ENCODE measurements at regions not wholly inside any gene's neighbourhood (a gene's known extent, or its start where the extent isn't known, plus 50 kb on each side); places are given as distances from the start of the nearest gene placed in this dataset.
"Not testable (repeated sequence)": the region's sequence is repeated elsewhere in the genome, so short reads cannot be mapped to it uniquely, and the experiment has no call there.

DNA sequence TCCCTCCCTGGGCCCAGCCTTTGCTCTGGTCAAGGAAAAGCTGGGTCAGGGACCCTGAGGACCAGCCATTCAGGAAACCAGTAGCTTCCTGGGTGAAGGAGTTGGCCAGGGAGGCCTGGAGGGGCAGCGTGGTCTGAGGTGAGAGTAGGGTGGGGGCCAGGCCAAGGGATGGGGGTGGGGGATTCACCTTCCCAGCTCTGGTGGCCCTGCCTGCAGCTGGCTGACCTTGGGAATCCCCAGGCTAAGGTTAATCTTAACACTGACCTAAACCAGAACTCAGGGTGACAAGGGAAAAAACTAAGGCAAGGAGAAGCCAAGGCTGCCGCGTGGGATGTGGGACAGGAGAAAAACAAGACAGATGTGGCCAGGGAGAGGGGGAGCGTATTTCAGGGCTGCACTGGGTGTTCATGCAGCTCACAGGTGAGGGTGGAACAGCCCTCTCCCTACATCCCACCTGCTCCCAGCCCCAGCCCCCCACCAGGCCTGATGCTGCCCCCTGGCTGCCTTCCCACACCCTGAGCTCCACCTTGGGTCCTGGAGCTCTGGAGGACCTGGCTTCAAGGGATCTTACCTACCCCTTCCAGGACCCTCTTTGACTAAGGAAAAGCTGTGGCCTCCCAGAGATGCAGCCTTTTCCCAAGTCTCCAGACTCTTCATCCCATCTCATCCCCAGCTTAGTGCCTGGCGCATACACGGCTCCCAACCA, 132.7 kb upstream of the GRK3 start:
- not testable (repeated sequence) for H3K4me3 ChIP-seq (ENCODE audit: low read length); H3K9me3 ChIP-seq (replicated peaks; ENCODE audit: low read length); H3K4me2 ChIP-seq (ENCODE audit: low read length); H3K9ac ChIP-seq (ENCODE audit: low read depth, low read length); H3K36me3 ChIP-seq (ENCODE audit: insufficient read depth, low read length); H3K4me1 ChIP-seq (ENCODE audit: control insufficient read depth, insufficient read depth, low read length)
- H3K27me3 ChIP-seq (ENCODE audit: control insufficient read depth, insufficient read depth, low read length), result peaks cover 11% of the 10 kb centered on the region

DNA sequence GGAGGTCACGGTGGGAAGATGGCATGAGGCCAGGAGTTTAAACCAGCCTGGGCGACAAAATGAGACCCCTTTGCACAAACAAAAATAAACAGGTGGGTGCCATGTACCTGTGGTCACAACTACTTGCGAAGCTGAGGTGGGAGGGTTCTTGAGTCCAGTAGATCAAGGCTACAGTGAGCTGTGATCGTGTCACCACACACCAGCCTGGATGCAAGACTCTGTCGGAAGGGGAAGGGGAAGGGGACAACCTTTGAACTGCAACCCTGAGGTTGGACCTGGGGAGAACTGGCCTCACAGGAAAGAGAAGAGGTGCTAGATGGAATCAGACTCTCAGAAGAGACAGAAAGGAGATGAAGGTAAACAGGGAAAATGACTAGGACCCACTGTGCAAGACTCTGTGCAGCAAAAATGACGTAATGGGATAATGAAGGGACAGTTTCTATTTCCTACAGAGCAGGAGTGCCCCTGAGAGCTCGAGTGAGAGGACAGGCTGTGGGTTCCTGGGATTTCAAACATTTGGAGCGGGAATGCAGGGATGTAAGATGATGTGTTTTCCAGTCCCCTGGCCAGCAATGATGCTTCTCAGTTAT, 131.0 kb upstream of the GRK3 start:
- not testable (repeated sequence) for H3K4me1 ChIP-seq (ENCODE audit: control insufficient read depth, insufficient read depth, low read length); H3K4me2 ChIP-seq (ENCODE audit: low read length); H3K9me3 ChIP-seq (replicated peaks; ENCODE audit: low read length); H3K4me3 ChIP-seq (ENCODE audit: low read length); H3K36me3 ChIP-seq (ENCODE audit: insufficient read depth, low read length); H3K9ac ChIP-seq (ENCODE audit: low read depth, low read length); H3K27me3 ChIP-seq (ENCODE audit: control insufficient read depth, insufficient read depth, low read length)

DNA sequence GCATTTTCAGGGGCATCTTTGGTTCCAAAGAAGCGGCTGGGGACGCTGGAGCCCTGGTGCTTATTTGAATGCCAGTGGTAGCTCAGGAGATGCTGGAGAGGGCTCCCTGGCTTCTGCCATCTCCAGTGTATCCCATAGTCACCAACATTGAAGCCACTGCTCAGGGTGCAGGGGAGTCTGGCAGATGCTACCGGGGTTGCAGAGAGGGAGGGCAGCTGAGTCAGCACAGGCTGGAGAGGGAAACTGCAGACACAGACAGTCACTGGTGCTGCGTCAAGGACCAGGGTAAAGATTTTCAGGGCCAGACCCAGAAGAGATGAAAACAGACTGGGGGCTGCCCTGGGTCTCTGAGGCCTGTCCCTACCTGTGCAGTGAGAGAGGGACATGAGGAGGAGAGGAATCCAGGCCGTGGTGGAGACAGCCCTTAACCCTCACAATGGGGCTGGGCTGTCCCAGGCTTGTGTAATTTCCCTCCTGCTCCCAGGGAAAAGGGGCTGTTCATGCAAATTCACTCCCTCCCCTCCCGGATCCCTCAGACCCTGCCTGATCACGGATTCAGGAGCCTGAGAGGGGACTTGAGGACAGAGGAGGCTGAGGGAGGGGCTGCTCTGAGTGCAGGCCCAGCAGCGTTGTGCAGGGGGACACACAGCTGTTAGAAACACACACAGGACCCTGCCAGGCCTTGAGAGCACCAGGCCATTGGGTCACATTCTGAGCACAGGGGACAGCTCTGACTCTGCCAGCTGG, 126.9 kb upstream of the GRK3 start:
- peaks cover 8% of the 10 kb centered on the region for H3K27me3 ChIP-seq (ENCODE audit: control insufficient read depth, insufficient read depth, low read length)
- H3K4me3 ChIP-seq (ENCODE audit: low read length), result no peak overlapping the region
- no peaks in the 10 kb centered on the region for H3K4me1 ChIP-seq (ENCODE audit: control insufficient read depth, insufficient read depth, low read length)
- no peak overlapping the region for H3K9ac ChIP-seq (ENCODE audit: low read depth, low read length)
- no peak overlapping the region for H3K4me2 ChIP-seq (ENCODE audit: low read length)
- no peaks in the 10 kb centered on the region for H3K36me3 ChIP-seq (ENCODE audit: insufficient read depth, low read length)
- no peaks in the 10 kb centered on the region for H3K9me3 ChIP-seq (replicated peaks; ENCODE audit: low read length)

DNA sequence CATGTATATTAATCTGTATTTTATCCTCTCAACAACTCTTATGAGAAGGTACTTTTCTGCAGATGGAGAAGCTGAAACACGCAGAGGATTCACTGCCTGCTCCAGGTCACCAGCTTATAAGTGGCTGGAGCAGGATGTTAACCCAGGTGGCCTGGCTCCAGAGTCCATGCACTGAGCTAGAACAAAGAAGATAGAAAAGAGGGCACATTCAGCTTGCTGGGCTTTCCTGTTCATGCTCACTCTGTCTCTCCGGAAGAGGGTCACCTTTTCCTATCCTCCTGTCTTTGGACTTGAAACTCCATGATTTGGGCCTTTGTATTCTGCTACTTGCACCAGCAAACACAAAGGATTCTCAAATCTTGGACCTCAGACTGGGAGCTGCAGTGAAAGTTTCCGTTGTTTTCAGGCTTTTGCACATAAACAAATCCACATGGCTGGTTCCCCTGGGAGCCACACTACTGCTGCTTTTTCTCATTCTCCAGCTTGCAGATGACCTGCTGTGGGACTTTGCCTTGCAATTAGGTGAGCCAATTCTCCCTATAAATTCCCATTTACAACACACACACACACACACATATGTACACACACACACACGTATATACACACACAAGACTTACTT, 117.3 kb upstream of the GRK3 start:
- no peaks in the 10 kb centered on the region for H3K27me3 ChIP-seq (ENCODE audit: control insufficient read depth, insufficient read depth, low read length)
- H3K9ac ChIP-seq (ENCODE audit: low read depth, low read length), result no peak overlapping the region
- peaks cover 23% of the 10 kb centered on the region for H3K4me1 ChIP-seq (ENCODE audit: control insufficient read depth, insufficient read depth, low read length)
- no peak overlapping the region for H3K4me2 ChIP-seq (ENCODE audit: low read length)
- no peaks in the 10 kb centered on the region for H3K9me3 ChIP-seq (replicated peaks; ENCODE audit: low read length)
- H3K36me3 ChIP-seq (ENCODE audit: insufficient read depth, low read length), result no peaks in the 10 kb centered on the region
- H3K4me3 ChIP-seq (ENCODE audit: low read length), result no peak overlapping the region

DNA sequence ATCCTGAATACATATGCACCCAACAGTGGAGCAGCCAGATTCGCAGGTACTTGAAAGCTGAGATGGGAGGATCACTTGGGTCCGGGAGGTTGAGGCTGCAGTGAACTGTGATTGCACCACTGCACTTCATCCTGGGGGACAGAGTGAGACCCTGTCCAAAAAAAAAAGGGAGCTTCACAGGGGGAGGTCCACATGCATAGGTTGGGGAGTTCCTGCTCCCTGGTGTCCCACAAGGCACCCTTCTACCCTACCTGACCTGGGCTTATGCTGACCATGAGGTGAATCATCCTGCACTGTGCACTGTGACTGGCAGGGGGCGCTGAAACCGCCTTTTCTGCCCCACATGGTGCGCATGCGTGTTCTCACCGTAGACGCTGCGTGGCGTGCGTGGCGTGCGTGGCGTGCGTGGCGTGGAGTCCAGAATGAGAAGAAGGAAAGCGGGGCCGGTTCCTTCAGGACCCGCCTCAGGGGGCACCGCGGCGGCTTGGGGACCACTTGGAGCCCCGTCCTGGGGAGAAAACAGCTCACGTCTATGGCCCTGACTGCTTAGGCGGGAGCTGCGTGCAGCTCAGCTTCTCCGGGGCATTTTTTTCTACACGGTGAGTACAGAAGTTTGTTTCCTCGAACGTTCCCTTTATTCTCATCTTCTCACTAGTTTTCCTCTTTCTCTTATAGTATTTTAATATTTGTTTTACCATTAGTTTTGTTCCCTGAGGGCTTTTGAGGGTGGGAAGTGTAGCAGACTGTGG, 116.6 kb upstream of the GRK3 start:
- Histone ChIP-seq H3K36me3 (ENCODE audit: insufficient read depth, low read length) (no peaks in the 10 kb centered on the region), H3K9ac (ENCODE audit: low read depth, low read length) (peak overlapping the region; percentile 93), H3K4me2 (ENCODE audit: low read length) (peak overlapping the region; percentile 83), H3K4me3 (ENCODE audit: low read length) (peak overlapping the region; percentile 85), H3K4me1 (ENCODE audit: control insufficient read depth, insufficient read depth, low read length) (peaks cover 29% of the 10 kb centered on the region), H3K9me3 (replicated peaks; ENCODE audit: low read length) (no peaks in the 10 kb centered on the region), H3K27me3 (ENCODE audit: control insufficient read depth, insufficient read depth, low read length) (no peaks in the 10 kb centered on the region)

DNA sequence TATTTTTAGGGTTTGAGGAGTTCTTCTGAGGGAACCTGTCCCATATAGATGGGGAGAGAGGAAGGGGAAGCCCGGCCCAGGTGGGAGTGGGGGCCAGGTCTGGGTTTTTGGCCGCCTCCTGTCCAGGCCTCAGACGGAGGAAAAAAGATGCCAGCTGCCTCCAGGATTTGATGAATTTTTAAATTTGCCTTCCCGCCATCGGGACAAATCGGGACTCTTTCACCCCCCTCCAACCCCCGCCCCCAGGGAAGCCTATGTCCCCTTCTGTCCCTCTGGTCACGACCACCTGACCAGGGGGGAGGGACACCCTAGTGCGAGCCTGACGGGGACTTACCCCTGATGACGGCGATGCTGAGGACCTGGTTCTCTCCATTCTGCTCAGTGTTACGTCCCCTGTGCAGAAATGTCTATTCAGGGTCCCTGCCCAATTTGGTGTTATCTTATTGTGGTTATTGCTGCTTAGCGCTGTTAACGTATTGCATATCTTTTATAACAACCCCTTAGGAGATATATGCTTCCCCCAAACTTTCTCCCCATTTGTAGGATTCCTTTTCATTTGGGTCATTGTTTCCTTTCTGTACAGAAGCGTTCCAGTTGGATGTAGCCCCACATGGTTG, 115.9 kb upstream of the GRK3 start:
- Histone ChIP-seq H3K9me3 (replicated peaks; ENCODE audit: low read length) (no peaks in the 10 kb centered on the region), H3K4me1 (ENCODE audit: control insufficient read depth, insufficient read depth, low read length) (peaks cover 30% of the 10 kb centered on the region), H3K9ac (ENCODE audit: low read depth, low read length) (peak overlapping the region; percentile 93)

DNA sequence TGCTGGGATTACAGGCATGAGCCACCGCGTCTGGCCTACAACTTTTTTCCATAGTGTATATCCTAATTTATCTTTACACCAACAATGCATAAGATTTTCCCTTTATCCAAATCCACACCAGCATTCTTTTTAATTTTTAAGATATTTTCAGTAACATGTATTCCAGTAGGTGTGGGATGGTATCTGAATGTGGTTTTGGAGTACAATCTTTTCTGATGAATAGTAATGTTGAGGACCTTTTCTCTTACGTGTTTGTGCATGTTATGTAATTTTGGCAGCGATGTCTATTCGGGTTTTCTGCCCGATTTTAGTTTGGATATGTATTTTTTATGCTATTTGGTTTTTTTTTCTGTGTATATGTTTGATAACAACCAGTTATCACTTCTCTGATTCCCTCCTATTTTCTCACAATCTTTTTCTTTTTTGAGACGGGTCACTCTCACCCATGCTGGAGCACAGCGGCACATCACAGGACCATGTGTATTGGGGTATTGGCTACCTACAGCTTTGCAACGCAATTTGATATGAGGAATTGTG, 114.6 kb upstream of the GRK3 start:
- Histone ChIP-seq H3K36me3 (ENCODE audit: insufficient read depth, low read length) (peaks cover 7% of the 10 kb centered on the region), H3K9ac (ENCODE audit: low read depth, low read length) (peak overlapping the region; percentile 93), H3K27me3 (ENCODE audit: control insufficient read depth, insufficient read depth, low read length) (no peaks in the 10 kb centered on the region), H3K9me3 (replicated peaks; ENCODE audit: low read length) (no peaks in the 10 kb centered on the region), H3K4me1 (ENCODE audit: control insufficient read depth, insufficient read depth, low read length) (peaks cover 30% of the 10 kb centered on the region), H3K4me3 (ENCODE audit: low read length) (peak overlapping the region; percentile 85), H3K4me2 (ENCODE audit: low read length) (peak overlapping the region; percentile 83)

More for the DNA sequence above, 115.9 kb upstream of the GRK3 start:
- peaks cover under 1% of the 10 kb centered on the region for H3K36me3 ChIP-seq (ENCODE audit: insufficient read depth, low read length)
- peak overlapping the region; percentile 83 for H3K4me2 ChIP-seq (ENCODE audit: low read length)
- H3K27me3 ChIP-seq (ENCODE audit: control insufficient read depth, insufficient read depth, low read length), result no peaks in the 10 kb centered on the region
- H3K4me3 ChIP-seq (ENCODE audit: low read length), result peak overlapping the region; percentile 85

DNA sequence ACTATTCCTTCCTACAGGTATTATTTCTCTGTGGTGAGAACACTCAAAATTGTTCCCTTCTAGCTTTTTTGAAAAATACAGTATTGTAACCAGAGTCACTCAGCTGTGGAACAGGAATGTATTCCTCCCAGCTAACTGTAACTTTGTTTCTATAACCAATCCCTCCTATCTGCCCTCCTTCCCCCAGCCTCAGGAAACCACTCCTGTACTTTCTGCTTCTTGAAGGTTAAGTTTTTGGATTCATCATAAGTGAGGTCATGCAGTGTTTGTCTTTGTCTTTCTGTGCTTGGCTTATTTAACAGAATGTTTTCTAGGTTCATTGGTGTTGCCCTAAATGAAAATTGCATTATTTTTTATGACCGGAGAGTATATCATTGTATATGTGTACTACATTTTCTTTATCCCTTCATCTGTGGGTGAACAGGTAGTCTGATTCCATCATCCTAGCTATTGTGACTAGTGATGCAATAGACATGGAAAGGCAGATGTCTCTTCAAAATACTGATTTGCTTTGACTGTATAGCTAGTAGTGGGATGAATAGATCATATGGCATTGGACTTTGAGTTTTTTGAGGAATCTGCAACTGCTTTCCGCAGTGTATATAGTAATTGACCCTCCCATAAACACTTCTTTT, 112.9 kb upstream of the GRK3 start:
- no peaks in the 10 kb centered on the region for H3K27me3 ChIP-seq (ENCODE audit: control insufficient read depth, insufficient read depth, low read length)
- no peak overlapping the region for H3K9ac ChIP-seq (ENCODE audit: low read depth, low read length)
- H3K4me3 ChIP-seq (ENCODE audit: low read length), result no peak overlapping the region
- peak overlapping the region; percentile 45 for H3K4me2 ChIP-seq (ENCODE audit: low read length)
- H3K4me1 ChIP-seq (ENCODE audit: control insufficient read depth, insufficient read depth, low read length), result peaks cover 30% of the 10 kb centered on the region
- peaks cover 9% of the 10 kb centered on the region for H3K36me3 ChIP-seq (ENCODE audit: insufficient read depth, low read length)
- H3K9me3 ChIP-seq (replicated peaks; ENCODE audit: low read length), result no peaks in the 10 kb centered on the region

DNA sequence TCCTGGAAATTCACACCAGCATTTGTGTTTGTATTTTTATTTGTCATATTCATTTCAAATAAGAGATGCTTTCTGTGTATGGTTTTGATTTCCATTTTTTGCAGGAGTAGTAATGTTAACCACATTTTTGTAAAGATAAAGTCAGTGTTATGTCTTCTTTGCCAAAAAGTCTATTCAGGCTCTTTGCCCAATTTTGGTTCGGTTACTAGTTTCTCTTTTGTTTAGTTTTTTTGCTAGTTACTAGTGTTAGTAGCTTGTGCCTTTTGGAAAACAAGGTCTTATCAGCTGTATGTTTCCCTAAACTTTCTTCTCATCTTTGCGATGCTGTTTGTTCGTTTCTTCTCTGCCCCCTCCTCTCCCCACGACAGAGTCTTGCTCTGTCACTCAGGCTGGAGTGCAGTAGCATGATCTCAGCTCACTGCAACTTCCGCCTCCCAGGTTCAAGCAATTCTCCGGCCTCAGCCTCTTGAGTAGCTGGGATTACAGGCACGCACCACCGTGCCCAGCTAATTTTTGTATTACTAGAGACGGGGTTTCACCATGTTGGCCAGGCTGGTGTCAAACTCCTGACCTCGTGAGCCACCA, 112.3 kb upstream of the GRK3 start:
- peaks cover 9% of the 10 kb centered on the region for H3K36me3 ChIP-seq (ENCODE audit: insufficient read depth, low read length)
- no peak overlapping the region for H3K9ac ChIP-seq (ENCODE audit: low read depth, low read length)
- H3K4me2 ChIP-seq (ENCODE audit: low read length), result peak overlapping the region; percentile 45
- no peaks in the 10 kb centered on the region for H3K9me3 ChIP-seq (replicated peaks; ENCODE audit: low read length)
- H3K4me3 ChIP-seq (ENCODE audit: low read length), result peak overlapping the region; percentile 22
- H3K27me3 ChIP-seq (ENCODE audit: control insufficient read depth, insufficient read depth, low read length), result no peaks in the 10 kb centered on the region
- peaks cover 30% of the 10 kb centered on the region for H3K4me1 ChIP-seq (ENCODE audit: control insufficient read depth, insufficient read depth, low read length)

DNA sequence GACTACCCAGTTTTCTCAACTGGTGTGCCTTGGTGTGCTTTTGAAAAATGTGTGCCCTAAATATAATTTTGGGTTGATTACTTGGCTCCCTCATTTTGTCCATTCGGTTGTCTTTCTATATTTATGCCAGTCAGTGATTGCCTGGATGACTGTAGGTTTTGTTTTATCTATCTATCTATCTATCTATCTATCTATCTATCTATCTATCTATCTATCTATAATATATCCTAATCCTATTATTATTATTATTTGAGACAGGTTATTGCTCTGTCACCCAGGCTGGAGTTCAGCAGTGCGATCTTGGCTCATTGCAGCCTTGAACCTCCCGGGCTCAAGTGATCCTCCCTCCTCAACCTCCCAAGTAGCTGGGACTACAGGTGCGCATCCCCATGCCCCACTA, 111.4 kb upstream of the GRK3 start:
- H3K4me1 ChIP-seq (ENCODE audit: control insufficient read depth, insufficient read depth, low read length), result peaks cover 30% of the 10 kb centered on the region
- peaks cover 9% of the 10 kb centered on the region for H3K36me3 ChIP-seq (ENCODE audit: insufficient read depth, low read length)
- H3K27me3 ChIP-seq (ENCODE audit: control insufficient read depth, insufficient read depth, low read length), result no peaks in the 10 kb centered on the region
- H3K9ac ChIP-seq (ENCODE audit: low read depth, low read length), result no peak overlapping the region
- no peak overlapping the region for H3K4me3 ChIP-seq (ENCODE audit: low read length)
- no peak overlapping the region for H3K4me2 ChIP-seq (ENCODE audit: low read length)
- H3K9me3 ChIP-seq (replicated peaks; ENCODE audit: low read length), result no peaks in the 10 kb centered on the region

Measured in skeletal muscle satellite cell (primary cell).